NCI-H526 (cell line): ENCODE measurements at regions not wholly inside any gene's neighbourhood (a gene's known extent, or its start where the extent isn't known, plus 50 kb on each side); places are given as distances from the start of the nearest gene placed in this dataset.

Experiments
- DNase-seq, 2 experiments: peaks; one replicate each; lab custom pipeline; 2025; lab: John Stamatoyannopoulos, UW

DNA sequence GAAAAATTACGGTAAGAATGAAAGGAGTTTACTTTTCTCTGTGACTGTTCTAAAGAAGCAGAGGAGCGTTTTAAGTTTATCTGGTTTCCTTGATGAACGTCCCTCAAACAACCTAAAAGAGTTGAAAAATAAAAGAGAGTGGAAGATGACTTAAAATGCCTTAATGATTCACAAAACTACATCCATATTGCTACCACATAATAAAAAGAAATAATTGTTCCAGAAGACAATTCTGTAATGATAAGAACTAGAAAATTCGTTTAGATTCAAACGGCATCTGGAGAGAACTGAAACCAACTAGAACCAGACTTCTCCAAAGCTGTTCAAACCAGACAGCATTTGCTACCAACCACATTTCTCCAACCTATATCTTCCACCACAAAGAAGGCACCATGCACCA lies 68.1 kb downstream of the TEKT4 start:
- no peak for DNase-seq

DNA sequence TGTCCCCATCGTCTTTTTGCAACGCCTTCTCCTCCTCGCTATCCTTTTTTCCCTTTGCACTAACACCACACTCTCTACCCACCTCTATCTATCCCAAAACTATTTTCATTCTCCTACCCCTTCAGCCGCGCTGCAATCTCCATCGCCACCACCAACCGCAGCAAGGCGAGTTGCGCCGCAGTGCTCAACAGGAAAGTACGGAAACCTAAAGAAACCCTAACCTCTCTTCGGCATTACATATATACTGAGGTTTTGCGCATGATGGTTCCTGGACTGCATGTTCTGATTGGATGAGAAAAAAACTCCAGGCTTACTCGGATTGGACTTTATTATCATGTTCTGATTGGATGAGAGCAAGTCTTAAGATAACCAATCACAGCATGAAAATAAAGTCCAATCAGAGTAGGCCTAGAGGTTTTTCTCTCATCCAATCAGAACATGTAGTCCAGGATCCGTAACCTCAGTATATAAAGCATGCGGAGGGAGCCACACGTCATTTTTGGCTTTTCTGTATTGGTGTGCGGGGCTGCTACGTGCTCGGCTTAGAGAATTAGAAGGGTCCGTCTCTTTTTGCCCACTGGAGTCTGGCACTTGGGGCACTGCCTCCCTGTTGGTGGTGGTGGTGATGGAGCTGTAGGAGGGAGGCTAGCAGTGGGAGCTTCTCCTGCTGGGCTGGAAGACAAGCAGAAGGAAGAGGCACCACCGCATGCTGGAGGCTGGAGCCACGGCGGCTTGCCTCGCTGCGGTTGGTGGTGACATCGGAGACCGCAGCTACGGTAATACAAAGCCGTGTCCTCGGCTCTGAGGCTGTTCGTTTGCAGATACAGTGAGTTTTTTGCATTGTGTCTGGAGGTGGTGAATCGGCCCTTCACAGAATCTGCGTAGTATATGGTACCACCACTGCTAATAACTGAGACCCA lies 76.1 kb downstream of the TEKT4 start:
- no peak for DNase-seq

DNA sequence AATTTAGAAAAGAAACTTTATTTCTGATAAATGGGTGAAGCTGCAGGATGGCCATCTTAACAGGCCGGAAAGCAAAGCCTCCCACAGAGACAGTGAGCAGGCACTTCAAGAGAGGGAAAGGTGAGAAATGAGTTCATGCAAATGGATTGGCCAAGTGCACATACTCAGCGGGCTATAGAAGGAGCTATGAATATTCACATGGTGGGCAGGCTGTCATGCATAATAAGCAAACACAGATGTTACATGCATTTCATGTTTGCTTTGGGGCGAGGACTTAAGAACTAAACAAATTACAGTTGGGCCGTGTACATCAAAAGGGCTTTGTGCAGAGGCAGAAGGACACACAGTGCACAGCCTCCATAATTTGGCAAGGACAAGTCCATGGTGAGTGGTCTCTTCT lies 69.8 kb upstream of the MAL start:
- peak; percentile 97 to 98 for DNase-seq

DNA sequence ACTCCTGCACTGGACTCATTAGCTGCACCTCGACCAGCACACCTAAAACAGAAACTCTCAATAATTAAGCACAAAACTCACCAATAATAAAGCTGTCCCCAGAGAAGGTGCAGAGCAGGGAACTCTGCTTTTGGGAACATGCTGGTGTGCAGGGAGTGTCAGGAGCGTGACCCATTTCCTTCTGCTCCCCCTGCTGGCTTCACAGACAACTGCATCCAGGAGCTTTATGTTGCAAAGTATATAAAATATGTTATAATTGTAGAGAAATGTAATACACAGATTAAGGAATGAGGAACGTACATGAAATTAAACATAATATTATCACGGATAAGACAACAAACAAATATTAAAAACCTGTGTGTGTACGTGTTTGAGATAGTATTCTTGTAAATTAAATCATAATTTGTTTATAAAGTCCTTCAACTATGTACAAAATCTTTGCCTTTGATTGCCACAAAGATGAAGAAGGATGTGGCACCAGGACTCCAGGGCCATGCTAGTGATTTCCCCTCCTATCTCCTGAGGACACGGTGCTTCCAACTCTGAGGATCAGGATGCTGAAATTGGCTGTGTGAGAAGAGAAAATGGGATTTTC lies 68.6 kb upstream of the MAL start:
- DNase-seq: peak; percentile 51 to 79

DNA sequence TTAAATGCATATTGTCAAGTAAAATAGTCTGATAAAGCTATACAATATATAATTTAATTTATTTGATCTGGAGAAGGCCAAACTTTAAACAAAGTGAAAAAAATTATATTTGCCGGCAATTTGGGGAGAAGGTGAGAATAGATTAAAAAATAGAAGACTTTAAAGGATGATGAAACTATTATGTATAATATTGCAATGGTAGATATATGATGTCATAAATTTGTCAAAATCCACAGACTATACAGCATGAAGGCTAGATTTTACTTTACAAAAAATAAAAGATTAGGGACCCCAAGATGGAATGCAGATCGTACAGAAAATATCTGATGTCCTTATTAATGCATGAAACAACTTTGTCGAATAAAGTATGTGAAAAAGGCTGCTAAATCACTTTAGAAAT lies 67.3 kb upstream of the MAL start:
- no peak for DNase-seq

DNA sequence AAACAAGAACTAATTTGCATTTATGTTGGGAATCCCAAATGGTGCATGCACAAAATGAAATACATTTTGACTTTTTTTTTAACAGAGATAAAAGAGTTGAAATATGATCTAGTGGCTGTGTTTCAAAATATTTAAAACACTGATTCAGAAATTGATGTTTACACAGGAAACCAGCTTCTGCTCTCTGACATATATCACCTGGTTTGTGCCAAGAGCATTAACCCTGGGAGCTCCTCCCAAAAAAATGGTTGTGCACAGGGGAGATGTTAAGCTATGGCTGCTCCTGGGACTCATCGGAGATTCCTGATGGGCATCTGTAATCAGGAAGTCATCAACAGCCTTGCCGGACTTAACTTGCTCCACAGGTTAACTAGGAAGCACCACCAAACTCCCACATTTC lies 65.2 kb upstream of the MAL start:
- no peak for DNase-seq

DNA sequence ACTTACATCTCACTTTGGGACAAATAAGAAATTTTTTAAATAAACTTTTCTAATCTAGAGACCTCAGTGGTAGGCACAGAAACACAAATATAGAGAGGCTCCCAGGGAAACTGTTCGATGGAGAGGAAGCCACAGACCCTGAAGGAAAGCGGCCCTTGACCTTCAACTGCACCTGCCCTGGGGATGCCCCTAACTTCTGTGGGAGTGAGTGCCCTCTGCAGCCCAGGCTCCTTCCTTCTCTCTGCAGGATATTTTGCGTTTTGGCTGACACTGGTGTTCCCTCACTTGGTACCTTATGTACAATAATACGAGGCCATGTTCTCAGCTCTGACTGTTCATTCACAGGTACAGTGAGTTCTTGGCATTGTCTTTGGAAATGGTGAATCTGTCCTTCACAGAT lies 64.8 kb upstream of the MAL start:
- no peak for DNase-seq

DNA sequence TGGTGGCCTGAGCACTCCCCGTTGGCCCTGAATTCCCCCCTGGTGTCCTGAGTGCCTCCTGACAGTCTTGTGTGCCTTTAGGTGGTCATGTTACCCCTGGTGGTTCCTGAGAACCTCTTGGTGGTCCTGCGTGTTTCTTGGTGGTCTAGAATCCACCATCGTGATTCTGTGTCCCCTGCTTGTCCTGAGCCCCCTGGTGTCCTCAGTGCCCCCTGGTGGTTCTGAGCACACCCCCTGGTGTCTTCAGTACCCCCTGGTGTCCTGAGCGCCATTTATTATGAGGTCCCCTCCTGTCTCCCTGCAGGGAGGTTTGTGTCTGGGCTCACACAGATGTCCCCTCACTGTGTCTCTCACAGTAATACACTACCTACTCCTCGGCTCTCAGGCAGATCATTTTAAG lies 61.3 kb upstream of the MAL start:
- no peak for DNase-seq

DNA sequence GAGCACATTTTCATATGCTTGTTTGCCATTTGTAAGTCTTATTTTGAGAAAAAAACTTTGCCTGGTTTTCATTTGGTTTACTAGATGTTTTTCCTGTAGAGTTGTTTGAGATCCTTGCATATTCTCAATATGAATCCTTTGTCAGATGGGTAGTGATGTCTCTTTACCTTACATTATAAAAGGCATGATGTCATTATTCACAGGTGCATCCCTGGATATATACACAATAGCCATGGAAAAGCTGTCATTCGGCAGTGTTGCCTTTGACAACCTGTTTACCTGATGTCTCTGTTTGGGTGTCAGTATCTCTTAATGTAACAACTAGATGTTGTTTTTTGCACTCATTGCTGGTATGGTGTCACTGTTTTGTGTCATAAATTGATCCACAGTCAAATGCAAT lies 58.8 kb upstream of the MAL start:
- no peak for DNase-seq

DNA sequence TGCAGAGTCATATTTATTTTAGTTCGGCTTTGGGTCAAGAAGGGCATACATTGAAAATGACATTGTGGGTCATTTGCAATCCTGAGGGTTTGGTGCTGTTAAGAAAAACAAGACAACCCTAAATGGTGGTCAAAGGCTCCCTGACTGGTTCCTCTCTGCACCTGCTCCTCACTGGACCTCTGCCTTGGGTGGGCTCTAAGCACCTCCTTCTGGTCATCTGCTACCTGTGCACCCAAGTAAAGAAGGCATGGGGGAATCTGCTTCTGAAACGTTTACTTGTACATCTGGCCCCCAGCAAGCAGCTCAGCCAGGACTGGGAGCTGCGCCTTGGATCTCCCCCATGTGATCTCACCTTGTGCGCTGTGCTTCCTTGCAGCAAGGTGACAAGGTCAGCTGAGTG lies 55.2 kb upstream of the MAL start:
- DNase-seq: peak in 1 of 2 experiments; percentile 26
